Activated T-helper 9 cell treated with anti-CD3 and anti-CD28 coated beads, Interleukin-2, amount 50 U/mL, for 16 hours (primary cell): ENCODE measurements at regions not wholly inside any gene's neighbourhood (a gene's known extent, or its start where the extent isn't known, plus 50 kb on each side); places are given as distances from the start of the nearest gene placed in this dataset.

Experiments
- DNase-seq: peaks from one replicate; pipeline ENCODE4 v3.0.0-alpha.2; 2020; ENCODE audit warnings: low read depth

DNA sequence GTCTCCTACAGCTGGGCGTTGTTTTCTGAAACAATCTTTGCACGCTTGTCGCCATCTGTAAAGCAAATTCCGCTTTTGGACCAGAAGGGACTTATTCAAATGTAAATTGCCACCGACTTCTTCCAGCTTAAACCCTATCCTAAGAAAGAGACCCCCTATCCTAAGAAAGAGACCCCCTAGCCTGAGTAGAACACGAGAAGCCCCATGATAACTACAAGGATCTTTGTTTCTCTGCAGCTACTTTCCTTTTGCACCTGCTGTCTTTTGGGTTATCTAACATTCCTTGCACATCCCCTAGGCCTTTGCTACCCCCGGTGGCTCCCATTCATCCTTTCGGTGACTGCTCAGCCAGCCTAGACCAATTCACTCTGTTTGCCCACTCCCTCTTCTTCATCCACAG, 536.0 kb upstream of the PRKX start:
- no peak for DNase-seq

- no peak for DNase-seq
These were observed 530.3 kb upstream of the PRKX start for GRCh38 chrX:4243759-4244158.

DNA sequence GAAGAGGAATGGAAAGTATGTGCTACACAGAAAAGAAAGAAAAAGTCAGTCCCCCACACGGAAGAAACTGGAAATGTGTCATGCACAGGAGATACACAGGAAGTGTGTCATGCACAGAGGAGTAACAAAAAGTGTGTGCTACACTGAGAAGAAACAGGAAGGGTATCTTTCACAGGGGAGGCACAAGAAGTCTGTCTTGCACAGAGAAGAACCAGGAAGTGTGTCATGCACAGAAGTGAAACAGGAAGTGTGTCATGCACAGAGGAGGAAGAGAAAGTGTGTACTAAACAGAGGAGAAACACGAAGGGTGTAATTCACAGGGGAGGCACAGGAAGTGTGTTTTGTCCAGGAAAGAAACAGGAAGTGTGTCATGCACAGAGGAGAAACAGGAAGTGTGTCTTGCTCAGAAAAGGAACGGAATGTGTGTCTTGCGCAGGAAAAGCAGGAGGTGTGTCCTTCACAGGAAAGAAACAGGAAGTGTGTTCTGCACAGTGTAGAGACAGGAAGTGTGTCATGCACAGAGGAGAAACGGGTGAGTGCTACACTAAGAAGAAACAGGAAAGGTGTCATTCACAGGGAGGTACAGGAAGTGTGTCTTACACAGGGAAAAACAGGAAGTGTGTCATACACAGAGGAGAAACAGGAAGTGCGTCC, 527.2 kb upstream of the PRKX start:
- no peak for DNase-seq

- DNase-seq = no peak
These were observed 526.4 kb upstream of the PRKX start for GRCh38 chrX:4239650-4240540.

- DNase-seq = no peak
These were observed 525.5 kb upstream of the PRKX start for GRCh38 chrX:4238916-4239315.

DNA sequence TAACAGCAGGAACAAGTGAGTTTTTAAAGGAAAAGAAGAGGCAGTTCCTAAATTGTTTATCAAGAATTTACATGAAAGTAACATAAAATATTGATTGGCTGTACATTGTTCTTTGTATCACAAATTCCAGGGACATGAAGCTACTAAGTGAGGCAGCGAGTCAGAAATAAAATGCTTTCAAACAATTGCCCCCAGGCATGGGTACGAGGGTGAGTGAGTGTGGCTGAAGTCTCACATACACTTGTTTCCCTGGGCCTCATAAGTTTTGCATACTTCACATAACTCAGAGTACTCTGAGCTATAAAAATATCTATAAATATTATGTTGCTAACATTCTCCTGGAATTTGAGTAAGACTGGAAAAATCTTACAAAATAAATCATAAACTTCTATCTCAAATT, 511.6 kb upstream of the PRKX start:
- DNase-seq = no peak

GRCh38 chrX:4206941-4207340, 493.5 kb upstream of the PRKX start:
- no peak for DNase-seq

DNA sequence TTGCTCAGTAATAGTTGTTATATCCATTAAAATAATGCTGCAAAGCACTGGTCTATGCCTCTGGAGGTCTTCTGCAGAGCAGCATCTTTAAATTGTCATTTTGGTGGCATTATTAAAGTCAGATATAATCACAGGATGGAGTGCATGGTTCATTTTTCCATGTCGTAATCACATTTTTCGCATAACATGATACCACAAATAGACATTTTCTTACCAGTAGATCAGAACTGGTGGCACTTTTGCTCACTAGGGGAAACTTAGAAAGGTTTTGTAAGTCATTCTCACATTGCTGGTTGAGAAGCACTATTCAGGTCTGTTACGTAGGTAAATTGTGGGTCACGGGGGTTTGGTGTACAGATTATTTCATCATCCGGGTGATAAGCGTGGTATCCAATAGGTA, 484.5 kb upstream of the PRKX start:
- DNase-seq = no peak

GRCh38 chrX:4193500-4194155, 480.2 kb upstream of the PRKX start:
- no peak for DNase-seq

DNA sequence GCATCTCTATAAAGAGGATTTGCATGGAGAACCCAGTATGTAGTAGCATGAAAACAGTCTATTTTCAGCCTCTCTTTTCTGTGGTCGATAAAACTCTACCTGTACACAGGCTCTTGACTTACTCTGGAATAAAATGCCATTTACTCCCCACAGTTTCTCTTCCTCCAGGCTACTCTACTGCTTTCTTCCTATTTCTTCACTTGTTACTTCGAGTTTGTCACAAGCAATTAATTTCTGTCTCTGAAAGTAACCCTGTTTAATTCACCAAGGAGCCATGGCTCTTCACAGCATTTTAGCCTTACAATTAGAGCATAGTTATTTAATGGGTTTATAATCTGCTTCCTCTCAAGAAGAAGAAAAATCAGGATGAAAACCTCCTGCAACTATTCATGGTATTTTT, 472.9 kb upstream of the PRKX start:
- DNase-seq = no peak

- no peak for DNase-seq
These were observed 471.6 kb upstream of the PRKX start for GRCh38 chrX:4185086-4185485.

- no peak for DNase-seq
These were observed 469.0 kb upstream of the PRKX start for GRCh38 chrX:4182408-4182806.

DNA sequence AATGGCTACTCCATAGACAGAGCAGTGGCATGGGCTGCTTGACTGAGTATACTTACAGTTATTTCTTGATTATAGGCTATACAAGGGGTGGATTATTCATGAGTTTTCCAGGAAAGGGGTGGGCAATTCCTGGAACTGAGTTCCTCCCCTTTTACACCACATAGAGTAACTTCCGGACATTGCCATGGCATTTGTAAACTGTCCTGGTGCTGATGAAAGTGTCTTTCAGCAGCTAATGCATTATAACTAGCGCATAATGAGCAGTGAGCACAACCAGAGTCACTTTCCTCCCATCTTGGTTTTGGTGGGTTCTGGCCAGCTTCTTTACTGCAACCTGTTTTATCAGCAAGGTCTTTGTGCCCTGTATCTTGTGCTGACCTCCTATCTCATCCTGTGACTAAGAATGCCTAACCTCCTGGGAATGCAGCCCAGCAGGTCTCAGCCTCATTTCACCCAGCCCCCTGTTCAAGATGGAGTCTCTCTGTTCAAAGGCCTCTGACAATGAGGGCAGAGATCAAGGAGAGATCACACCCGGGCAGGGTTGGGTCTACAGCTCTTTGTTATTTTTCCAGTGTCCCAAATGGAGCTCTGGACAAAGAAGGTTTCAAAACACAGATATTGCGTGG, 468.4 kb upstream of the PRKX start:
- no peak for DNase-seq

DNA sequence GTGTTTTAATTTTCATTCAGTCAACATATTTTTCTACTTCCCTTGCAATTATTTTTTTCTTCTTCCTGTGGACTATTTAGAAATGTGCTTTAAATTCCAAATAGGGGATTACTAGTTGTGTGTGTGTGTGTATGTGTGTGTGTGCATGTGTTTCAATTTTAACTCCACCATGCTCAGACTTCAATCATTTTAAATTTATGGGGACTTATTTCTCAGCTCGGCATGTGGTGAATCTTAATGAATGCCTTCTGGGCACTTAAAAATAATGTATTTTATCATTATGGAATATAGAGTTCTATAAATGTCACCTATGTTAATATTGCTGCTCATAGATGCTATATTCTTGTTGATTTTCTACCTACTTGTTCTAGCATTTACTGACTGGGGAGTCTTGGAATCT, 465.6 kb upstream of the PRKX start:
- DNase-seq = no peak

DNA sequence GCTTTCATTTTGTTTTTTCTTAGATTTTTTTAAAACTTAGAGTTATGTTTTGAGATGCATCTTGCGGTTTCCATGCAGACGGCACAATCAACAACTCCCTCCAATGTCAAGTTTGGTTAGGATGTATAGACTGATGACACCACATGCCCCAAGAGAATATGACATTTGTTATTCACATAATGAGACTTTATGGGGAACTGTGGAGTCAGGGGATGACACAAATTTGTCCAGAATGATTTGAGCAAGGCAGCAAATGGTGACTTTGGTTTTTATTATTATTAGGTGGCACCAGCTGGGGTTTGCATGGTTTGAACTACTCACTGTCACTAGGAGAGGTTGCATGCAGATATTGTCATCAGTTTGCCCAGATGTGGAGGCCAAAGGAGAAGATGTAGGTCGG, 461.8 kb upstream of the PRKX start:
- no peak for DNase-seq

GRCh38 chrX:4173743-4174142, 460.3 kb upstream of the PRKX start:
- DNase-seq = no peak

GRCh38 chrX:4151798-4152197, 438.3 kb upstream of the PRKX start:
- no peak for DNase-seq

DNA sequence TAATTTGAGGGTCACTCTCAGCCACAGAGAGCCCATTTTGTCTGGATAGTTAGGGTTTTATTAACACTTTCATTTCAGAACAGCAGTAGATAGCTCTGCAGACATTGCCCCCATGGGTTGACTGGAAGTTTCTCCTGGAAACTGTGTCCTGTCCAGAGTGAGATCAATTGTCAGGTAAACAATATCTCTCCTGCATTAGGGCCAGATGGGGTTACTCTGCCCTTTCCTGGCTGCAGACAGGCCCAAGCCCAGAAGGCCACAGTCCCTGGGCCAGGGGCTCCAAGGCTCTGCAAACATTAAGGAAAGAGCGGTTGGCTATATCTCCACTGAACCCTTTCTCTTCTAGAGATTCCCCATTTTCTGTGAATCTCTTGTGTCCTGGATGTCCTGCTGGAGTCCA, 436.8 kb upstream of the PRKX start:
- DNase-seq = no peak

- DNase-seq = no peak
These were observed 416.2 kb upstream of the PRKX start for GRCh38 chrX:4129626-4130025.

DNA sequence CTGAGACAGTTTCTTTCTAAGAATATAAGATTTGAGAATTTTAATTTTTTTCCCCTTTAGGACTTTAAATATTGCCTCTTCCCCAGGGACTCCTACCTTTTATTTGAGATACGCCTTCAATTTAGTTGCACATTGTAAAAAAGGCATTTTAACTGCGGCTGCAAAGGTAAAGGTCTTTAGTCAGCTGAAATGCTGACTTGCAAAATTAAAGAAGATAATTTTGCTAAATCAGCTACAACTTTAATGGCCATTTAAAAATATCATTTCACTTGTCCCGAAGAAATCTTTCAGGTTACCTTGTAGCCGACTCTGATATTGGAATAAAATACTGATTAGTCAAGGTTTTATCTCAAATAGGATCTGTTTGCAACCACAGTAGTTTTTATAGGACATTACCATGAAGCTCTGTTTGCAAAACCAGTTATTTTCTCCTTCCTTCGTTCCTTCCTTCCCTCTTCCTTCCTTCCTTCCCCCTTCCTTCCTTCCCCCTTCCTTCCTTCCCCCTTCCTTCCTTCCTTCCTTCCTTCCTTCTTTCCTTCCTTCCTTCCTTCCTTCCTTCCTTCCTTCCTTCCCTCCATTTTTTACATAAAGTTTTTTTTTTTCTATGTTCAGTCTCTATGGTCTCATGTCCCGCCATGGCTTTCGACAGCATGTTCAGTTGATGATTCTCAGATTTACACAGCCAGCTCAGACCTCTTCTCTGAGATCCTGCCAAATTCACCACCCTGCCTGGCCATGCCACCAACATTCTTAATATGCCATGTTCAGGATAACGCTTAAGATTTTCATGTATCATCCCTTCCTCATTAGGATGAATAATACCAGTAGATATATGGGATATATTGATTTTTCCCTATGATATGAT, 405.4 kb upstream of the PRKX start:
- DNase-seq = no peak

DNA sequence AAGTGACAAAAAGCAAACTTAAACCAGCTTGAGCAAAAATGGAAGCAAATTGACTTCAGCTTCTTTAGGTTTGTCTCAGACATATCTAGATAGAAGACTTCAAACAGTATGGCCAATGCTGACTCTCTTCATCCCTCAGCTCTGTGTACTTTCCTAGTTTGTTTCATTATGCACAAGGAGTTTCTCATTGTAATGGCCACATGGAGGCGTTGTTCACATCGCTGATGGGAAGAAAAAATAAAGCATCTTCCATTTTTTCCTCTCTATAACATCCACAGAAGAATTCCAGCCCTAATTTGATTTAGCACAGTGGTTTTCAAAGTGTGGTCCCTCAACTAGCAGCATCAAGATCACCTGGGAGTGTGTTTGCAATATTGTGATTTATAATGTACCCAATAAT, 397.5 kb upstream of the PRKX start:
- DNase-seq = no peak

DNA sequence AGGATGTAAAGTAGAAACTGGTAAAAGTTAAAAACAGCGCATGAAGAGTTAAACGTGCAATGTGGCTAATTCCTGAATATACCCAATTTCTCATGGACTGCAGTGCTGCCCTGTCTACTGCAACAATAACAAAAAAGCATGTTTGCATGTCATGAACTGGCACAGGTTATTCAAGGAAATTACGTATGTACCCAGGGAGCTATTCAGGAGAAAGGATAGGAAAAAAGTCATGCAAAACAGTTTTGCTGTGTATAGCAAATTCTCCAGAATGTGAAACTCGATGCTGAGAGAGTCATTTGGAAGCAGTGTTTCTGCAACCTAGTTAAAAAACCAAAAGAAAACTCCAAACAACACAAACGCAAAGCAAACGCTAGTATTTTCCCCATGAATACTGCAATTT, 381.5 kb upstream of the PRKX start:
- DNase-seq = no peak
